Upper lobe of left lung (tissue), 4 donors: ENCODE measurements at regions not wholly inside any gene's neighbourhood (a gene's known extent, or its start where the extent isn't known, plus 50 kb on each side); places are given as distances from the start of the nearest gene placed in this dataset.

Experiments
- EP300 ChIP-seq, 4 donors: sonication (generic); formaldehyde crosslinking; IDR thresholded peaks; one replicate each; pipeline ENCODE4 v1.5.1; 2017; ENCODE audit warnings: antibody characterized with exemption in 4 of 4, control low read depth in 2 of 4
- POLR2A ChIP-seq, 4 donors: fragments of 450-650 bp; IDR thresholded peaks; one replicate each; pipeline ENCODE4 v1.5.1; 2016 to 2017; ENCODE audit warnings: antibody characterized with exemption in 4 of 4, mild to moderate bottlenecking in 2 of 4
- POLR2AphosphoS5 ChIP-seq, 2 donors: sonication (generic); formaldehyde crosslinking; IDR thresholded peaks; one replicate each; pipeline ENCODE4 v1.5.1; 2017; ENCODE audit warnings: antibody characterized with exemption in 2 of 2
- TF ChIP-seq, protein P1 (sequence below), 6 experiments: fragments of 450-650 bp in 4 of 6; fragments of 200-600 bp in 2 of 6; sonication (generic) in 2 of 6; IDR thresholded peaks; one replicate each; pipeline ENCODE4 v1.5.1; 2016 to 2019; ENCODE audit warnings: antibody characterized with exemption in 6 of 6

DNA sequence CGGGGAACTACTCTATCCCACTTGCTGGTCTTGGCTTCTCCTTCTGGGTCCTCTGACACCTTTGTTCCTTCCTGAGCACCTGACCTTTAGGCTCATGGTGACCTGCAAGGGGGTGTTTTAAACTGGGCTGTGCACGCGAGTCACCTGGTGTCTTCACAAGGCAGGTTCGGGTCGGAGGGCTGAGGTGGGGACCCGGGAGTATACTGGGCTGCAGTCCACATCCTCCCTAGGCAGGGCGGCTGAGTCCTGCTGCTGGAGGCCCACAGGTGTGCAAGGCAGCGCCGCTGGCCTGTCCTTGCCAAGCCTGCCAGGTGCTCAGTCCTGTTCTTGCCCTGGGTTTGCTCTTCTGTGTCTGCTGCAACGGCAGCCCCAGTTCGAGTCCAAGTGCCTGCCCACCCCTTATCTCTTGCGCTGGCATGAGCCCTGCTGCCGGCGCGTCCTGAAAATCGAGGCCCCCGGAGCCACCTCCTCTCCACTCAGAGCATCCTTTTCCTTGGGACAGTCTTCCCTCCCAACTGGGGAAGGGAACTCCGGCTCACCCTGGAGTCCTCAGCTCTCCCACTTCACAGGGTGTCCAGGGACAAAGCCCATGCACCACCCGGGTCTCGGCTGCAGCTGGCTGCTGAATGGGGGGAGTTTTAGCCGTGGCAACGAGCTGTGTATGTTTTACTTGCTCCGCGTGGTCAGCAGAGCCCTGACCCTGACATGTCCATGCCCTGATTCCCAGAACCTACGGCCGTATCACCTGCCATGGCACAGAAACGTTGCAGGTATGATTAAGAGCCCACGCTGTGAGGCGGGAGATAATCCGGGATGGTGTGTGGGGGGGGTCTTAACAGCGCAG, 193.5 kb downstream of the TEX29 start:
- TF ChIP-seq, protein P1, sequence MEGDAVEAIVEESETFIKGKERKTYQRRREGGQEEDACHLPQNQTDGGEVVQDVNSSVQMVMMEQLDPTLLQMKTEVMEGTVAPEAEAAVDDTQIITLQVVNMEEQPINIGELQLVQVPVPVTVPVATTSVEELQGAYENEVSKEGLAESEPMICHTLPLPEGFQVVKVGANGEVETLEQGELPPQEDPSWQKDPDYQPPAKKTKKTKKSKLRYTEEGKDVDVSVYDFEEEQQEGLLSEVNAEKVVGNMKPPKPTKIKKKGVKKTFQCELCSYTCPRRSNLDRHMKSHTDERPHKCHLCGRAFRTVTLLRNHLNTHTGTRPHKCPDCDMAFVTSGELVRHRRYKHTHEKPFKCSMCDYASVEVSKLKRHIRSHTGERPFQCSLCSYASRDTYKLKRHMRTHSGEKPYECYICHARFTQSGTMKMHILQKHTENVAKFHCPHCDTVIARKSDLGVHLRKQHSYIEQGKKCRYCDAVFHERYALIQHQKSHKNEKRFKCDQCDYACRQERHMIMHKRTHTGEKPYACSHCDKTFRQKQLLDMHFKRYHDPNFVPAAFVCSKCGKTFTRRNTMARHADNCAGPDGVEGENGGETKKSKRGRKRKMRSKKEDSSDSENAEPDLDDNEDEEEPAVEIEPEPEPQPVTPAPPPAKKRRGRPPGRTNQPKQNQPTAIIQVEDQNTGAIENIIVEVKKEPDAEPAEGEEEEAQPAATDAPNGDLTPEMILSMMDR (IDR thresholded peaks at IDR 0.05) = no peak
- TF ChIP-seq POLR2A (IDR thresholded peaks at IDR 0.05) = no peak
- TF ChIP-seq POLR2AphosphoS5 (IDR thresholded peaks at IDR 0.05) = no peak
- TF ChIP-seq EP300 (IDR thresholded peaks at IDR 0.05) = no peak
